CD4-positive, alpha-beta T cell treated with Interleukin-6 for 4 hours (primary cell): ENCODE measurements at regions not wholly inside any gene's neighbourhood (a gene's known extent, or its start where the extent isn't known, plus 50 kb on each side); places are given as distances from the start of the nearest gene placed in this dataset.

Experiments
- DNase-seq: peaks from one replicate; pipeline ENCODE4 v3.0.0-alpha.2; 2020; ENCODE audit warnings: mixed read lengths

DNA sequence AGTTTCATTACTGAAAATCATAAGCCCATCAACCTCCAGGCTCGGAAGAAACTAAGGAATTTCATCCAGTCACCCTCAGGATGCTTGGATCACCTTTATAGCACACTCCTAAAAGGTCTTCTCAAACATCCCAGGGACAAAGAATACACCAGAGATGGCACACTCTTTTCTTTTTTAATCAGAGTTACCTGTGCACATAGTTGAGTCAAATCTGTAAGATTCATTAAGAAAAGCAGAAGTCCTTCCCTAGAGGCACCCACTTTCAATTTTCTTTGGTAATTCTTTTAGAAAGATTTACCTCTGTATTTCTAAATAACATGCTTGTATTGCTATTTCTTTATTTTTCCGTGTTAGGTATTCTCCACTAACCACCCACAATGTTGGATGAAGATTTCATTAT, 50.6 kb upstream of the IL6 start:
- no peak for DNase-seq

GRCh38 chr7:22675917-22676343, 51.1 kb upstream of the IL6 start:
- DNase-seq: peak; percentile 59

DNA sequence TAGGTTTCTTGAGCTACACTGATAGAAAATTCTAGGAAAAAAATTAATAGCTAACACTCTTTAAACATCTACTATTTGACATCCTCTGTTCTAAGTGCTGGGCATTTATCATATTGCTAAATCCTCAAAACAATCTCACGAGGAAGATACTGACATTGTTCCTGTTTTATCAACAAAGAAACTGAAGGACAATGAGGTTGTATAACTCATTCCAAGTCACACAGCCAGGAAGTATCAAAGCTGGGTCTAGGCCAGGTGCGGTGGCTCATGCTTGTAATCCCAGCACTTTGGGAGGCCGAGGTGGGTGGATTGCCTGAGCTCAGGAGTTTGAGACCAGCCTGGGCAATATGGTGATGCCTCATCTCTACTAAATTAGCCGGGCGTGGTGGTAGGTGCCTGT, 51.6 kb upstream of the IL6 start:
- DNase-seq: no peak

DNA sequence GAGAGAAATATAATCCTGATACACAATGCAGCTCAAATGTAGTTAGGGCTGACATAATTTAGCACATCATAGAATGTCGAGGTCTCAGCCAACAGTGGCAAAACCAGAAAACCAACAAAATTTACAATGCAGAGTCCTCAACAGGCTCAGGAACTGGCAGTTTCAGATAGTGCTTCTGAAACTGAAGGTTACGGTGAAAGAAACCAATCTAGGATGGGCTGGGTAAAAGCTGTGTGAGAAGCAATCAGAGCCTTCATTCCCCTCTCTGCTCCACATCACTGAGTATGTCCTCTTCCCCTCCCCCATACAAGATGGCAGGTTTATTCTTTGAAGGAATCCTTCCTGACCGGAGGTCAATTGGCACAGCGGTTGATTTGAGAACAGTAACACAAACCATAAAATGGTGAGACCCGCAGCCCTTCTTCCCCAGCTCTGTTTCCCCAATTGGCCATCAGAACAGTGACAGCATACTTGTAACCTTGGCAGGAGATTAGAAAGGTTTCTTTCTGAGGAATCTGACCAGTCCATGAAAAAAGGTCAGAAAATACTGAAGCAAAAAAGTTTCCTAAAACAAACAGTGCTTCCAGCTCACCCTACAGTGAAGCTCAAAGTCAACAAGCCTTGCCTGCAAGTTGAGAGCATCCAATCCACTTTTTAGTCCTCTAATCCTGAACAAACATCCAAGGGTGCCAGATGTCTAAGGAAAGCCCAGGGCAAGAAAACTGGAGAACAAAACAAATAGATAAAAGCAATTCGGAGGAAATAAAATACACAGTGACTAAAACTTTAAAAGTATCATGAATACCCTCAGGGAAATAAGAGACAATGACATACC, 53.9 kb upstream of the IL6 start:
- DNase-seq: no peak

DNA sequence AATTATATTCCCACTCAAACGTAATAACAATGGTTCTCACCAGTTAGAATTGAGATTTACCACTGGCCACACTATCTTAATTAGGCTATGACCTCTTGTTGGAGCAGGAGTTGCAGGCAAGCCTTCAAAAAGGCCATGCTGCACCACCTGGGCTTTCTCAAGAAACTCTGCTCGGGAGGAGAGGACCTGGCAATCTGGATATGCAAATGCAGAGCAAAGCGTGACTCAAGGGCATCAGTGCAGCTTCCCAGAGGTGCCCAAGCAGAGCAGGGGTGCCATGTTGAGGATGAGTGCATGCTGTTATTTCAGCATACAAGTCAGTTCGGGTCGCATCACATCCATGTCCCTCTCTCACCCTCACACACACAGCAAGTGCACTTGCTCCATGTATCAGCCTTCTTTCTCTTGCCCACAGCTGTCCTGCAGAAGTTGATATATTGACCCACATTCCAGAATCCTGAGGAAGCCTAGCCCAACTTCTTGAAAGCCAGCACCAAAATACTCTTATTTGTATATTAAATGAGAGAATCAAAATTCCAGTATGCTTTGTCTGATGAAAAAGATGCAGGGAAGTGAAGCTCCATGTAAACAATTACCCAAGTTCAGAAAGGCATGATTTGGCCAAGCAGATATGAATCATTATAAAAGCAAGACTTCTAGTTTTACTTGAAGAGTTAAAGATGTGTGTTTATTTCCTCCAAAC, 55.7 kb upstream of the IL6 start:
- no peak for DNase-seq

- no peak for DNase-seq
Observed at GRCh38 chr7:22670422-22670815, 56.6 kb upstream of the IL6 start.

- DNase-seq: no peak
Observed at GRCh38 chr7:22669692-22670421, 57.1 kb upstream of the IL6 start.

DNA sequence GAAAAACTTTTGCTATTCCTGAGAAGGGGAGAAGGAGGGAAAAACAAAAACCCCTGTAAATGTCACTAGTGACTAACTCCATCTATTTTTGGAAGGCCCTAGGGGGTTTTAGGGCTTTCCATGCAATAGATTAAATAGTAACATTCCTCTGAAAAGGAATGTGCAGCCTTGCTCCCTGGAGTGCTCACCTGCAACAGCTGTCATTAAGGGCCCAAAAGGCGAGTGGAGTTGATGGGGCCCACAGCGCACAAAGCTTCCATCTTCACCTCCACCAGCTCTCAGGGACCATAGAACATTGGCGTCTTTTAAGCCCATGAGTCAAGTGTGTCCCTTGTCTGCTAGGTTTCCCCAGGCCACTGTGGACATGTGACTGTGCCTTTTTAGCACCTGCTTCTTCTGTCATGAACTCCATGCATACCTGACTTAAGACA, 58.0 kb upstream of the IL6 start:
- DNase-seq: no peak

- no peak for DNase-seq
Observed at GRCh38 chr7:22667562-22668239, 59.3 kb upstream of the IL6 start.

DNA sequence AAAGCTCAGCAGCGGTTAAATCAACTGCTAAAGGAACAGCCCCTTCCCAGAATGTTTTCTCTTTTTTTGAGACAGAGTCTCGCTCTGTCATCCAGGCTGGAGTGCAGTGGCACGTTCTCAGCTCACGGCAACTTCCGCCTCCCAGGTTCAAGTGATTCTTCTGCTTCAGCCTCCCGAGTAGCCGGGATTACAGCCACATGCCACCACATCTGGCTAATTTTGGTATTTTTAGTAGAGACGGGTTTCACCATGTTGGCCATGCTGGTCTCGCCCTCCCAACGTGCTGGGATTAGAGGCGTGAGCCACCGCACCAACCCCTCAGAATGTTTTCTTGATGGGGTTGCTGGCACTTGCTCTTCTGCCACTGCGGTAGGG, 59.8 kb upstream of the IL6 start:
- no peak for DNase-seq

- DNase-seq: no peak
Observed at GRCh38 chr7:22666732-22667131, 60.3 kb upstream of the IL6 start.

- DNase-seq: no peak
Observed at GRCh38 chr7:22665923-22666322, 61.1 kb upstream of the IL6 start.

- DNase-seq: no peak
Observed at GRCh38 chr7:22664988-22665798, 61.8 kb upstream of the IL6 start.

DNA sequence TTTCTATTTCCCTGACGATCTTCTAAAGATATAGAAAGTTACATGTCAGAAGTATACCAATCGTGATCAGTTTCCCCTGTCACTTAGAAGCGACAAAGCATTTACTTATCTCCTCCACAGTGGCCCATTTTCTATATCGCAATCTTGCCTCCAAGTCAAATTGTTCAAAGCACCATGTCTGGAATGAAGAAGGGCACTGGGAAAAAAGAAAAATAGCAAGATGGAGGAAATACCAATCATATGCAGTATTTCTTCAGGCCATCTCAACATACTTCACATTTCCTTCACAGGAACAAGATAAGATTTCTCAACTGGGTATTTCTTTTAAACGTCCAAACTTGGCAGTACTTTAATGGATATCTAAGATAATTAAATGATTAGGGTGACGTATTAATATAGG, 63.3 kb upstream of the IL6 start:
- DNase-seq: no peak

GRCh38 chr7:22663357-22663718, 63.7 kb upstream of the IL6 start:
- DNase-seq: no peak

- DNase-seq: no peak
Observed at GRCh38 chr7:22662556-22663356, 64.2 kb upstream of the IL6 start.

GRCh38 chr7:22662036-22662435, 65.0 kb upstream of the IL6 start:
- no peak for DNase-seq

GRCh38 chr7:22660732-22661131, 66.3 kb upstream of the IL6 start:
- no peak for DNase-seq

DNA sequence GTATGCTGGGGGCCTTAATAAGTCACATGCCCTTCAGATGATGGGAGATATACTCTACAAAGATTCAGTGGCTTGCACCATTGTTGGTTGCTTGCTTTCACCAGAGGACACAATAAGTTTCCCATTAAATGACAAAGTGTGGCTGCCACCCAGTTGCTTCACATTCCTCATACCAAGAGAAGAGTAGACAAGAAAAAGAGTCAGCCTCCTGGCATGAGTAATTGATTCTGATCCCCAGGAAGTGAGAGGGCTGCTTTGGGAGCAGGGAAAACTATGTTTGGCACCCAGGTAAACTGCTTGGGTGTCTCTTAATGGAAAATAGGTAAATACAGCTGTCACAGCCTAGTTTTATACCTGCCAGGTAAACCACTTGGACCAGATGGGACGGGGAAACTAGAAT, 66.7 kb upstream of the IL6 start:
- no peak for DNase-seq

DNA sequence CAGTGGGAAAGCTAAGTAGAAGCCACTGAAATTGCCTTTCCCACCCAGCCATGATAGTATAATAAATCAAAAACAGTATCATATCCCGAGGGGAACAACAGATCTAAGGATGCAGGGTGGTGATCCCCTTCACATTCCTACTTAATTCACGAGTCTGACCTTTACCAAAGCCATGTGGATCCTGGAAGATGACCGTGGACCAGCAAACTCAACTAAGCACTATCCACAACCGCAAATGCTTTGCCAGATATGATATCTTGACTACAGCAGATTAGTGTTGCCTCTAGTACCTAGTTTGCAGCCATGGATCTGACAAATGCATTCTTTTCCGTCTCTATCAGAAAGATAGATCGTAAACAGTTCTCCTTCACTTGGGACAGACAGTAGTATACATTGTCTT, 67.3 kb upstream of the IL6 start:
- no peak for DNase-seq

DNA sequence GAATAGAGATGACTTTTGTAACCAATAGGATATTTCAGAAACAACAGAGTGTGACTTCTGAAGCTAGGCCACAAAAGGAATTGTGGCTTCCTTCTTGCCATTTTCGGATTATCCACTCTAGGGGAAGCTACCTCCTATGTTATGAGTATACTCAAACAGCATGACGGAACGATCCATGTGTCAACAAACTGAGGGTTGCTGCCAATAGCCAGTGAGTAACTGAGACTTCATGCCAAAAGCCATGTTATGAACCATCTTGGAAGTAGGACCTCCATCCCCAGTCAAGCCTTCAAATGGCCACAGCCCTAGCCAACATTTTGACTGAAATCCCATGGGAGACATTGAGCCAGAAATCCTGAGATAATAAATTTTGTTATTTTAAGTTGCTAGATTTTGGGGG, 69.0 kb upstream of the IL6 start:
- no peak for DNase-seq

DNA sequence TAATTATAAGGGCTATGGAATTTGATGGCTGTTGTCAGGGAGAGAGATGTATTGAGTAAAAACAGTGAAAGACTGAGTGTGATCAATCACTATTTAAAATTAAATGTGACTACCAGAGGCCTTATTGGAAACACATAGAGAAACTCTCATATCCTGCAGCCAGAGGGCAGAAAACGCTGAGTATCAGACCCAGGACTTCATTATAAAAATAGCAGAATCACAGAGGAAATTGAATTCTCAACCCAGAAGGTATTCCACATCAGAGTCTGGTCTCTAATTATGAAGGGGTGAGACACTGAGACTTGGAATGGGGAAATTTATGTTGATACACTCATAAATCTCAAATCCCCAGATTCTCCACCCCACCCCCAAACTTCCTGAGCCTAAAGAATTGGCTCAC, 69.5 kb upstream of the IL6 start:
- DNase-seq: no peak
